ENCODE measurements at regions not wholly inside any gene's neighbourhood (a gene's known extent, or its start where the extent isn't known, plus 50 kb on each side); places are given as distances from the start of the nearest gene placed in this dataset.
A peak's percentile ranks its signal among the peaks of the same experiment; 100 is the strongest.

DNA sequence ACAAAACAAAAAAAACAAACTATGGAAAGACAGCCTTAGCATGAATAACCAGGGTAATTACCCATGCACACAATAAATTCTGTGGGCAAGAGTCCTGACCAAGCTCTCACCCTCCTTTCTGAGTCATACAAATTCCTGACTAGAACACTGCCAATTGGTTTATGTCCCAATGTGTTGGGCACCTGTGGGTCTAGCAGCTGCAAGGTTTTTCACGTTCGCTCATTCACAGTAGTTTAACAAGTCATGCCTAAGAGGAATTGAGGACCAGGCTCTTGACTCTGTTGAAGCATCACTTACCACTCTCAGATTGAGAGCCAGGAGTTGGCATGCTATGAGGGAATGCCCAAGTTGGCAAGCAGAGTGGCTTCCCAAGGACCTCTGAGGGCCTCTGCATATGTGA, 205.5 kb upstream of the SLC24A2 start:
- no peaks in the 10 kb centered on the region for H3K36me3 ChIP-seq
- ATAC-seq (peak; percentile 91), DNase-seq (peak in 1 of 4 donors; percentile 3)
- intact Hi-C loops (cut with DNase I), result no loop called here
- H3K27ac ChIP-seq, result no peak overlapping the region
- no peaks in the 10 kb centered on the region for H3K4me1 ChIP-seq
- TF ChIP-seq CTCF (IDR thresholded peaks at IDR 0.05), result no peak
- H3K4me3 ChIP-seq, result no peak overlapping the region
- no peaks in the 10 kb centered on the region for H3K27me3 ChIP-seq
- no peaks in the 10 kb centered on the region for H3K9me3 ChIP-seq

- no peaks in the 10 kb centered on the region for H3K9me3 ChIP-seq
- no peak overlapping the region for H3K4me3 ChIP-seq
- intact Hi-C loops (cut with DNase I), result no loop called here
- TF ChIP-seq CTCF (IDR thresholded peaks at IDR 0.05), result no peak
- H3K27ac ChIP-seq, result no peak overlapping the region
- no peaks in the 10 kb centered on the region for H3K27me3 ChIP-seq
- H3K4me1 ChIP-seq, result no peaks in the 10 kb centered on the region
- H3K36me3 ChIP-seq, result no peaks in the 10 kb centered on the region
- DNase-seq (no peak), ATAC-seq (no peak)
Observed at GRCh38 chr9:19992556-19992955, 203.7 kb upstream of the SLC24A2 start.

DNA sequence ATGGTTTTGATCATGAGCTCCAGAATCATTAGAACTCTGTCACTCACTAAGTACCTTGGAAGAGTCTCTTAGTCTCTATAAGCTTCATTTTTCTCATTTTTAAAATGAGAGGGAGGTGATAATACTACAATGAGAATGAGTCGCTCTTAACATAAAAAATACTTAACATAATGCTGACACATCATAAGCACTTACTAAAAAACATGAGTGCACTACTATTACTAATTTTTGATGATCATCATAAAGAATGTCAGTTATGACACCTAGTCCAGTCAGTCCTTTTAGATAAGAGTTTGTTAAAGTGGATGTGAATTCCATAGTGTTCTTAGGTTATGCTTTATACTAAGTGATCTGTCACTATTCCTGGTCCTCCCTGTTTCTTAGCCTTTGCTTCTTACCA, 200.4 kb upstream of the SLC24A2 start:
- no peaks in the 10 kb centered on the region for H3K36me3 ChIP-seq
- no peaks in the 10 kb centered on the region for H3K4me1 ChIP-seq
- no peak overlapping the region for H3K4me3 ChIP-seq
- H3K27ac ChIP-seq, result no peak overlapping the region
- TF ChIP-seq CTCF (IDR thresholded peaks at IDR 0.05), result no peak
- H3K27me3 ChIP-seq, result no peaks in the 10 kb centered on the region
- H3K9me3 ChIP-seq, result no peaks in the 10 kb centered on the region
- ATAC-seq, result no peak
- intact Hi-C loops (cut with DNase I), result no loop called here
- no peak for DNase-seq

- TF ChIP-seq CTCF (IDR thresholded peaks at IDR 0.05), result no peak
- ATAC-seq, result no peak
Observed at GRCh38 chr9:19988281-19988680, 199.4 kb upstream of the SLC24A2 start.

DNA sequence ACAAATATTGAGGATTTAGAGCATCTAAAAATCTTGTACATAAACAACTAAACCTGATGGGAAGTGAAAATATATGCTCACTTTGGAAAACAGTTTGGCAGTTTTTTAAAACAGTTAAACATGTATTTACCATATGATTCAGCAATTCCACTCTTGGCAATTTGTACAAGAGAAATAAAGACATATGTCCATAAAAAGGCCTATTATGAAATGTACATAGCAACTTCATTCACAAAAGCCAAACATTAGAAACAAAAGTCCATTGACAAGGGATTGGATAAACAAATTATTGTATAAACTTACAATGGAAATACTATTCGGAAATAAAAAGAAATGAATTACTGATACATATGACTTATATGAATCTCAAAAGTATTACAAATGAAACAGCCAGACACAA, 196.2 kb upstream of the SLC24A2 start:
- H3K9me3 ChIP-seq, result no peaks in the 10 kb centered on the region
- intact Hi-C loops (cut with DNase I), result no loop called here
- ATAC-seq (no peak), DNase-seq (no peak)
- no peak for TF ChIP-seq CTCF (IDR thresholded peaks at IDR 0.05)
- H3K36me3 ChIP-seq, result no peaks in the 10 kb centered on the region
- no peak overlapping the region for H3K4me3 ChIP-seq
- no peaks in the 10 kb centered on the region for H3K4me1 ChIP-seq
- H3K27ac ChIP-seq, result no peak overlapping the region
- H3K27me3 ChIP-seq, result no peaks in the 10 kb centered on the region

More at GRCh38 chr9:19988281-19988680, 199.4 kb upstream of the SLC24A2 start:
- Histone ChIP-seq H3K36me3 (no peaks in the 10 kb centered on the region), H3K4me1 (no peaks in the 10 kb centered on the region), H3K9me3 (no peaks in the 10 kb centered on the region), H3K27ac (no peak overlapping the region), H3K27me3 (no peaks in the 10 kb centered on the region), H3K4me3 (no peak overlapping the region)
- intact Hi-C loops (cut with DNase I), result no loop called here
- DNase-seq, result no peak
